T-helper 1 cell (primary cell): ENCODE measurements at regions not wholly inside any gene's neighbourhood (a gene's known extent, or its start where the extent isn't known, plus 50 kb on each side); places are given as distances from the start of the nearest gene placed in this dataset.

Experiments
- DNase-seq, 5 donors: peaks; one replicate each; pipeline ENCODE4 v3.0.0-alpha.2; 2012 to 2020

- DNase-seq, result no peak
Measured at GRCh38 chr12:61862986-61863385, 397.2 kb upstream of the USP15 start.

GRCh38 chr12:61863811-61864210, 396.4 kb upstream of the USP15 start:
- no peak for DNase-seq

GRCh38 chr12:61869796-61870195, 390.4 kb upstream of the USP15 start:
- no peak for DNase-seq

- DNase-seq, result peak in 1 of 5 donors; percentile 70
Measured at GRCh38 chr12:61870658-61871484, 389.3 kb upstream of the USP15 start.

GRCh38 chr12:61871485-61871810, 388.8 kb upstream of the USP15 start:
- no peak for DNase-seq

GRCh38 chr12:61879229-61879628, 381.0 kb upstream of the USP15 start:
- no peak for DNase-seq

- DNase-seq, result no peak
Measured at GRCh38 chr12:61880186-61880585, 380.0 kb upstream of the USP15 start.

- no peak for DNase-seq
Measured at GRCh38 chr12:61891632-61892031, 368.6 kb upstream of the USP15 start.

- DNase-seq, result no peak
Measured at GRCh38 chr12:61894168-61894567, 366.0 kb upstream of the USP15 start.

- no peak for DNase-seq
Measured at GRCh38 chr12:61896436-61896835, 363.8 kb upstream of the USP15 start.

GRCh38 chr12:61902403-61902802, 357.8 kb upstream of the USP15 start:
- DNase-seq, result no peak

- DNase-seq, result no peak
Measured at GRCh38 chr12:61911113-61911512, 349.1 kb upstream of the USP15 start.

- no peak for DNase-seq
Measured at GRCh38 chr12:61915420-61915819, 344.8 kb upstream of the USP15 start.

GRCh38 chr12:61916831-61917230, 343.4 kb upstream of the USP15 start:
- no peak for DNase-seq

GRCh38 chr12:61919686-61920085, 340.5 kb upstream of the USP15 start:
- DNase-seq, result no peak

- no peak for DNase-seq
Measured at GRCh38 chr12:61920230-61920629, 340.0 kb upstream of the USP15 start.

- DNase-seq, result no peak
Measured at GRCh38 chr12:61923152-61923551, 337.1 kb upstream of the USP15 start.

- DNase-seq, result no peak
Measured at GRCh38 chr12:61934564-61934963, 325.6 kb upstream of the USP15 start.

GRCh38 chr12:61939977-61940376, 320.2 kb upstream of the USP15 start:
- DNase-seq, result no peak

GRCh38 chr12:61956545-61956944, 303.7 kb upstream of the USP15 start:
- DNase-seq, result no peak

GRCh38 chr12:61974461-61974860, 285.7 kb upstream of the USP15 start:
- DNase-seq, result no peak

GRCh38 chr12:61985830-61986229, 274.4 kb upstream of the USP15 start:
- DNase-seq, result no peak

- no peak for DNase-seq
Measured at GRCh38 chr12:61987173-61987572, 273.0 kb upstream of the USP15 start.

- peak in 1 of 5 donors; percentile 6 for DNase-seq
Measured at GRCh38 chr12:61991661-61992060, 268.5 kb upstream of the USP15 start.

- peak in 1 of 5 donors; percentile 23 for DNase-seq
Measured at GRCh38 chr12:61993734-61994345, 266.4 kb upstream of the USP15 start.
